Heart left ventricle (tissue), 13 donors: ENCODE measurements at regions not wholly inside any gene's neighbourhood (a gene's known extent, or its start where the extent isn't known, plus 50 kb on each side); places are given as distances from the start of the nearest gene placed in this dataset.

Experiments used
- CTCF ChIP-seq, 12 donors: fragments of 200-600 bp; sonication (generic) in 4 of 12; IDR thresholded peaks; one replicate each; pipeline versions ENCODE4 v1.5.0 to v1.8.0; 2018 to 2022; ENCODE audit warnings: antibody characterized with exemption in 12 of 12, mild to moderate bottlenecking in 5 of 12
- POLR2A ChIP-seq, 2 donors: fragments of 450-650 bp; IDR thresholded peaks; one replicate each; pipeline ENCODE4 v1.6.1; 2017; ENCODE audit warnings: antibody characterized with exemption in 2 of 2, mild to moderate bottlenecking in 2 of 2, moderate library complexity in 2 of 2
- donor health status: ischemic (EF 13 %, LVEDD 7.1; RV severe dilation, severe dysfunction).
- donor health status: DM: no; HTN: yes; CAD: no.
- donor health status: DM: no; HTN: no; CAD: no.
- donor health status: ischemic (EF 25% LVEDD 6.9; RV normal size, moderate dysfunction).
- donor health status: ischemic (EF 25% LVEDD 5.7; RV mildly dilated, moderate dysfunction).
- donor health status: ischemic (EF 35%, LVEDD 5.7; RV mildly dilated, moderate dysfunction).
- donor health status: nonischemic (EF 11% LVEDD 7.7; RV severe dilation, severe dysfunction).
- donor health status: DM: yes; HTN: yes; CAD: no.
- donor health status: PGD.
- donor health status: ischemic (EF 29% LVEDD 5.4; RV normal size, mild dysfunction).
- donor health status: nonischemic (EF 23%, LVEDD 6.1; RV moderate dilation, normal function).

DNA sequence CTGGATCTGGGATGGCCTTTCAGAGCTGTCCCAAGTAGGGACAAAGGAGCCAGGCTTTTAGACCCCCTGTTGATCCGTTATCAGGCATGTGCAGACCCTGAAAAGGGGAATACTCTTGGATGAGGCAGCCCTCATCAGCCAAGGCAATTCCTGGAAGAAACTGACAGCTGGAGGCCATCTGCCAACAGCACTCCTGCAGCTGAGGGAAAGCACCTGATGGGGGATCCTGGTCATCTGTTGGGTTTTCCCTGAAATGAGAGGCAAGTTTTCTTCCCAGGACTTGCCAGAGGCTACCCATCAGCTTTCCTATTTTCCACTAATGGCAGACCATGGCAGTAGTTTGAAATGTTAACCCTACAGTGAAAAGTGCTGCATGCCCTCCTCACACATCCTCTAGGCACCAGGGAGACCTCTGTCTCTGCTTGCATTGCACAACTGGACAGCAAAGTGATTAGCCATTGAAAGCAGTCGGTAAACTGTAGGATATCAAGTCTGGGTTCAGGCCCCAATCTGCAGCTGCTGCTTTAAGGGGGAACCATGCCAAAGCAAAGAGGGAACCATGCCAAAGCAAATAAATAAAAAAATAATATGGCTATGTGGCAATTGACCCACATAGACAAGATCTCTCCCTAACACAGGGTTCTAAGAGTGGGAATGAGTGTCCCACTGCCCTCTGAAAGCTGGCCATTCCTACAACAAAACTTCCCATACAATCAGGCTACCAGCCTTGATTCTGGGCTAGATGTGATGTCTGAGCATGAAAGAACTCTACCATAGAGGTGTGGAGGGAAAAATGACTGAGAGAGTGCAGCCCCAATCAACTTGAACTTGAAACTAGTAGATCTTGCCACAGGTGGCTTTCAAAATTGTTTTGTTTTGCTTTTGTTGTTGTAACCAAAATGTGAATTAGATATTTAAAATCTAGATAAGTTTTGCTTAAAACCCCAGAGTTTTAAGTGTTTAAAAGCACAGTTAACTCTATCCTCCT is 232.0 kb upstream of the STT3B start:
- TF ChIP-seq CTCF (IDR thresholded peaks at IDR 0.05) = no peak
- no peak for TF ChIP-seq POLR2A (IDR thresholded peaks at IDR 0.05)
